Stimulated activated CD8-positive, alpha-beta memory T cell treated with anti-CD3 and anti-CD28 coated beads, Interleukin-7, amount 100 ng/mL, for 4 hours (primary cell): ENCODE measurements at regions not wholly inside any gene's neighbourhood (a gene's known extent, or its start where the extent isn't known, plus 50 kb on each side); places are given as distances from the start of the nearest gene placed in this dataset.
"Not testable (repeated sequence)": the region's sequence is repeated elsewhere in the genome, so short reads cannot be mapped to it uniquely, and the experiment has no call there.

Experiments
- DNase-seq, 2 donors: peaks; one replicate each; pipeline ENCODE4 v3.0.0-alpha.2; 2020; ENCODE audit warnings: low read depth in 2 of 2

- not testable (repeated sequence) for DNase-seq
These were observed 54.7 kb downstream of the OR4M2 start for GRCh38 chr15:22134941-22135566.

- DNase-seq: not testable (repeated sequence)
These were observed 57.2 kb downstream of the OR4M2 start for GRCh38 chr15:22137572-22137971.

GRCh38 chr15:22141106-22141505 lies 60.8 kb downstream of the OR4M2 start:
- not testable (repeated sequence) for DNase-seq

- DNase-seq: not testable (repeated sequence)
These were observed 67.8 kb downstream of the OR4M2 start for GRCh38 chr15:22148109-22148508.

- DNase-seq: not testable (repeated sequence)
These were observed 77.9 kb downstream of the OR4M2 start for GRCh38 chr15:22158243-22158642.

GRCh38 chr15:22160283-22160682 lies 80.0 kb downstream of the OR4M2 start:
- DNase-seq: not testable (repeated sequence)

- not testable (repeated sequence) for DNase-seq
These were observed 80.4 kb downstream of the OR4M2 start for GRCh38 chr15:22160741-22161140.

GRCh38 chr15:22161398-22161797 lies 81.1 kb downstream of the OR4M2 start:
- not testable (repeated sequence) for DNase-seq

GRCh38 chr15:22163715-22164114 lies 83.4 kb downstream of the OR4M2 start:
- not testable (repeated sequence) for DNase-seq

GRCh38 chr15:22167521-22167920 lies 87.2 kb downstream of the OR4M2 start:
- not testable (repeated sequence) for DNase-seq

GRCh38 chr15:22173029-22173998 lies 93.0 kb downstream of the OR4M2 start:
- not testable (repeated sequence) for DNase-seq

GRCh38 chr15:22174088-22174487 lies 93.8 kb downstream of the OR4M2 start:
- DNase-seq: not testable (repeated sequence)

GRCh38 chr15:22177965-22178364 lies 97.6 kb downstream of the OR4M2 start:
- not testable (repeated sequence) for DNase-seq

- not testable (repeated sequence) for DNase-seq
These were observed 98.1 kb downstream of the OR4M2 start for GRCh38 chr15:22178438-22178837.

- not testable (repeated sequence) for DNase-seq
These were observed 98.7 kb downstream of the OR4M2 start for GRCh38 chr15:22179043-22179442.

GRCh38 chr15:22180611-22181010 lies 100.3 kb downstream of the OR4M2 start:
- not testable (repeated sequence) for DNase-seq

GRCh38 chr15:22184678-22185077 lies 104.4 kb downstream of the OR4M2 start:
- not testable (repeated sequence) for DNase-seq

GRCh38 chr15:22186846-22187532 lies 106.7 kb downstream of the OR4M2 start:
- not testable (repeated sequence) for DNase-seq

- DNase-seq: not testable (repeated sequence)
These were observed 111.5 kb downstream of the OR4M2 start for GRCh38 chr15:22191818-22192217.

- not testable (repeated sequence) for DNase-seq
These were observed 114.7 kb downstream of the OR4M2 start for GRCh38 chr15:22194739-22195617.

- not testable (repeated sequence) for DNase-seq
These were observed 116.1 kb downstream of the OR4M2 start for GRCh38 chr15:22196423-22196822.
